Endodermal cell (in vitro differentiated cells): ENCODE measurements at regions not wholly inside any gene's neighbourhood (a gene's known extent, or its start where the extent isn't known, plus 50 kb on each side); places are given as distances from the start of the nearest gene placed in this dataset.

Source experiments
- DNase-seq: peaks from one replicate; pipeline ENCODE4 v3.0.0-alpha.2; 2017
- H3K27ac ChIP-seq: 2 replicates; pipeline ENCODE4 v1.5.1; 2013; ENCODE audit warnings: mild to moderate bottlenecking, low read depth, low read length, moderate library complexity
- H3K27me3 ChIP-seq: 2 replicates; pipeline ENCODE4 v1.6.1; 2013; ENCODE audit warnings: mild to moderate bottlenecking, low read length, moderate library complexity; ENCODE audit not compliant: insufficient read depth, control insufficient read depth, poor library complexity, severe bottlenecking
- H3K36me3 ChIP-seq: 2 replicates; pipeline ENCODE4 v1.7.0; 2013; ENCODE audit warnings: mild to moderate bottlenecking, low read length, moderate library complexity; ENCODE audit not compliant: control insufficient read depth, insufficient read depth
- H3K4me1 ChIP-seq: one replicate; pipeline ENCODE4 v1.7.0; 2013; ENCODE audit warnings: low read length; ENCODE audit not compliant: control insufficient read depth, insufficient read depth
- H3K4me3 ChIP-seq: 2 replicates; pipeline ENCODE4 v1.5.1; 2013; ENCODE audit warnings: mild to moderate bottlenecking, low read length, moderate library complexity
- H3K9ac ChIP-seq: 2 replicates; pipeline ENCODE4 v1.6.1; 2013; ENCODE audit warnings: mild to moderate bottlenecking, low read length, moderate library complexity; ENCODE audit not compliant: poor library complexity, severe bottlenecking; ENCODE audit errors: extremely low read depth
- H3K9me3 ChIP-seq: 2 replicates; pipeline ENCODE4 v1.6.1; 2013; ENCODE audit warnings: mild to moderate bottlenecking, low read length, moderate library complexity; ENCODE audit not compliant: control insufficient read depth
- H3K27ac Mint-ChIP-seq: 2 replicates; pipeline ENCODE4 v1.8.0; 2020; ENCODE audit warnings: mixed read lengths
- H3K27me3 Mint-ChIP-seq: 2 replicates; pipeline ENCODE4 v1.8.0; 2021; ENCODE audit warnings: mild to moderate bottlenecking, mixed read lengths; ENCODE audit not compliant: insufficient read depth
- H3K36me3 Mint-ChIP-seq: 2 replicates; pipeline ENCODE4 v1.8.0; 2020; ENCODE audit warnings: low read depth, mixed read lengths
- H3K4me1 Mint-ChIP-seq: 2 replicates; pipeline ENCODE4 v1.8.0; 2020; ENCODE audit warnings: mixed read lengths
- H3K4me3 Mint-ChIP-seq: 2 replicates; pipeline ENCODE4 v1.8.0; 2020; ENCODE audit warnings: mild to moderate bottlenecking, moderate library complexity, mixed read lengths
- H3K9me3 Mint-ChIP-seq: 2 replicates; pipeline ENCODE4 v1.8.0; 2020; ENCODE audit warnings: mild to moderate bottlenecking, mixed read lengths
- WGBS, 2 experiments: methylation state at CpG; one replicate each; pipeline versions ENCODE4 v1.1.5 to v1.1.7; 2013; ENCODE audit warnings: missing lambda C conversion rate in 2 of 2, mixed read lengths in 1 of 2; ENCODE audit not compliant: insufficient coverage in 1 of 2, insufficient read length in 1 of 2; 5-methylcytosine and 5-hydroxymethylcytosine counted together
- TF ChIP-seq, protein P1 (sequence below): fragments of 200-600 bp; sonication (generic); conservative IDR thresholded peaks from 2 replicates; pipeline ENCODE4 v1.5.0; 2021; ENCODE audit warnings: antibody characterized with exemption, mild to moderate bottlenecking

DNA sequence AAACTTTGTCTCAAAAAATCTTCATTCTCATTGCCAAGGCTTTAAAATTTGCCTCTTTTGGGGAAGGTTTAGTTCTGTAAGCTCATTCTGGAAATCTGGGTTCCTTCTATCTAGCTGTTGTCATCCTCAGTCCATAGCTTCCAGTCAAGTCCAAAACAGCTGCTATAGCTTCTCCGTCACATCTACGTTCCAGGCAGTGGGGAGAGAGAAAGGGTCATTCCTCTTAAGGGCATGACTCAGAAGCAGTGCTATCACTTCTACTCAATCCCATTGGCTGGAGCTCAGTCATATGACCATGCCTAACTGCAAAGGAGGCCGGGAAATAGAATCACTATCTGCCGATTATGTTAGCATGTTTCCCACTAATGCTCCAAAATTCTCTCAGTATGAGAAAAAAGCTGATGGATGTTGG lies 141.4 kb upstream of the PTPN1 start:
- H3K4me3 Mint-ChIP-seq = no peak overlapping the region
- H3K36me3 Mint-ChIP-seq = no peaks in the 10 kb centered on the region
- Histone ChIP-seq H3K9ac (no peak overlapping the region), H3K4me3 (no peak overlapping the region), H3K27ac (no peak overlapping the region), H3K27me3 (no peaks in the 10 kb centered on the region), H3K9me3 (no peaks in the 10 kb centered on the region), H3K4me1 (no peaks in the 10 kb centered on the region), H3K36me3 (no peaks in the 10 kb centered on the region)
- 92% methylated on average over 4 of the region's 4 CpGs; no CpG with 5 or more reads in 1 of the 2 experiments for WGBS, 2 experiments
- no peak for DNase-seq
- H3K9me3 Mint-ChIP-seq = no peaks in the 10 kb centered on the region
- TF ChIP-seq, protein P1, sequence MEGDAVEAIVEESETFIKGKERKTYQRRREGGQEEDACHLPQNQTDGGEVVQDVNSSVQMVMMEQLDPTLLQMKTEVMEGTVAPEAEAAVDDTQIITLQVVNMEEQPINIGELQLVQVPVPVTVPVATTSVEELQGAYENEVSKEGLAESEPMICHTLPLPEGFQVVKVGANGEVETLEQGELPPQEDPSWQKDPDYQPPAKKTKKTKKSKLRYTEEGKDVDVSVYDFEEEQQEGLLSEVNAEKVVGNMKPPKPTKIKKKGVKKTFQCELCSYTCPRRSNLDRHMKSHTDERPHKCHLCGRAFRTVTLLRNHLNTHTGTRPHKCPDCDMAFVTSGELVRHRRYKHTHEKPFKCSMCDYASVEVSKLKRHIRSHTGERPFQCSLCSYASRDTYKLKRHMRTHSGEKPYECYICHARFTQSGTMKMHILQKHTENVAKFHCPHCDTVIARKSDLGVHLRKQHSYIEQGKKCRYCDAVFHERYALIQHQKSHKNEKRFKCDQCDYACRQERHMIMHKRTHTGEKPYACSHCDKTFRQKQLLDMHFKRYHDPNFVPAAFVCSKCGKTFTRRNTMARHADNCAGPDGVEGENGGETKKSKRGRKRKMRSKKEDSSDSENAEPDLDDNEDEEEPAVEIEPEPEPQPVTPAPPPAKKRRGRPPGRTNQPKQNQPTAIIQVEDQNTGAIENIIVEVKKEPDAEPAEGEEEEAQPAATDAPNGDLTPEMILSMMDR = no peak
- no peaks in the 10 kb centered on the region for H3K4me1 Mint-ChIP-seq
- H3K27me3 Mint-ChIP-seq = no peaks in the 10 kb centered on the region
- no peak overlapping the region for H3K27ac Mint-ChIP-seq

DNA sequence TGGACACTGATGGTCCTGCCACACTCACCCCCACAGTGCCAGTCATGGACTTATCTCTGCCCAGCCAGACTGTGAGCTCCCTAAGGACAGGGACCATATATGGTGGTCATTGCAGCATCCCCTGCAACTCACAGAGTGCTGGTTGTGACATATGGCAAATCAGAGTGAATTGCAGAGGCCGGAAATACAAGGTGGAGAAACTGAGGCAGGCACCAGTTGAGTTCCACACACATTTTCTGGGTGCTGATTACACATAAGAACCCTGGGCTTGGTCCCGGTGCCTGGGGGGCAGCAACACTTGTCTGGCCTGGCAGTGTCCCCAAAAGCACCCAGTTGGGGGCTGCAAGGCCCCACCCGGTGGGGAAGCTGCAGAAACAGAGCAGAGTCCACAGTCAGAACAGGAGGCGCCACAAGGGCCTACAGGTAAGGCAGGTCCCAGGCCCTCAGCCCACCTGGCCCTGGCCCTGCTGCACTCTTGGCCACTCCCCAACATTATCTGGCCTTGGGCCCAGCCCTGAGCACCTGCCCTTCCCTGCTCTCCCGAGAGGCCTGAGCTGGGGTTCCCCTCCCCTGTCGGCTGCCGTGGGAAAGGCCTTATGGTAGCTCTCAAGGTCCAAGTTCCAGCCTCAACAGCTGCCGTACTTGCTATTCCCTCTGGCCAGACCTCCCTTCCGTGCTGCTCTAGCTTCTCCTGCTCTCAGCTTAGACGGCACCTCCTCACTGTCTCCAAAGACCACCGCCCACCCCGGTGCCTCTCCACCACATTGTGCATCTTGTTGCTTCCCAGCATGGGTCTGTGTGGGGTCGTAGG lies 140.8 kb upstream of the PTPN1 start:
- H3K4me1 ChIP-seq = no peaks in the 10 kb centered on the region
- no peaks in the 10 kb centered on the region for H3K36me3 ChIP-seq
- H3K4me3 Mint-ChIP-seq = no peak overlapping the region
- H3K36me3 Mint-ChIP-seq = no peaks in the 10 kb centered on the region
- no peak overlapping the region for H3K4me3 ChIP-seq
- H3K27me3 Mint-ChIP-seq = no peaks in the 10 kb centered on the region
- no peaks in the 10 kb centered on the region for H3K27me3 ChIP-seq
- H3K9ac ChIP-seq = no peak overlapping the region
- H3K9me3 ChIP-seq = no peaks in the 10 kb centered on the region
- no peak overlapping the region for H3K27ac Mint-ChIP-seq
- TF ChIP-seq, protein P1 = no peak
- no peaks in the 10 kb centered on the region for H3K9me3 Mint-ChIP-seq
- WGBS, 2 experiments = 71 to 84% methylated on average over 8 to 13 of the region's 13 CpGs
- no peaks in the 10 kb centered on the region for H3K4me1 Mint-ChIP-seq
- no peak for DNase-seq
- H3K27ac ChIP-seq = no peak overlapping the region

DNA sequence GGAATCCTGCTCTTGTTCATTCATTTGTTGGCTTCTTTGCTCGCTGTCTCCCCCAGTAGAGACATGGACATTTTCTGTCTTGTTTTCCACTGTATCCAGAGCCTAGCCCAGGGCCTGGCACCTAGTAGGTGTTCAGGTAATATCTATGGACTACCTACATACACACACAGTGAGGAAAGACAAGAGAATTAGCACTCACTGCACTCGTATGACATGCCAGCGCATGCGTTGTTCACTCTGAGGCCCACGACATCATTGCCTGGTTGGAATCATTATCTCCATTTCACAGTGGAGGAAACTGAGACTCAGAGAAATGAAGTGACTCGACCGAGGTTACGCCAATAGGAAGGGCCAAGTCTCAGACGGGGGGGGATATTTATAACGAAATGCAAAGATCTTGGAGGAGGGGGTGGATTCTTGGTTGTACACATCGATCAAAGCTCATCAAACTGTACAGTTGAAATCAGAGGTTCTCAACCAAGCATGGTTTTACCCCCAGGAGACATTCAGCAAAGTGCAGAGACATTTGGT lies 140.1 kb upstream of the PTPN1 start:
- Mint-ChIP-seq H3K4me3 (no peak overlapping the region), H3K27ac (no peak overlapping the region)

More for the DNA sequence above, 140.1 kb upstream of the PTPN1 start:
- Histone ChIP-seq H3K4me3 (no peak overlapping the region), H3K4me1 (no peaks in the 10 kb centered on the region), H3K9me3 (no peaks in the 10 kb centered on the region), H3K27me3 (no peaks in the 10 kb centered on the region), H3K27ac (no peak overlapping the region), H3K36me3 (no peaks in the 10 kb centered on the region), H3K9ac (no peak overlapping the region)
- Mint-ChIP-seq H3K27me3 (no peaks in the 10 kb centered on the region), H3K4me1 (no peaks in the 10 kb centered on the region), H3K9me3 (no peaks in the 10 kb centered on the region), H3K36me3 (no peaks in the 10 kb centered on the region)
- 92 to 95% methylated on average over 10 to 11 of the region's 11 CpGs for WGBS, 2 experiments
- TF ChIP-seq, protein P1 = no peak
- no peak for DNase-seq
